Skeletal muscle cell (primary cell): ENCODE measurements at regions not wholly inside any gene's neighbourhood (a gene's known extent, or its start where the extent isn't known, plus 50 kb on each side); places are given as distances from the start of the nearest gene placed in this dataset.
"Not testable (repeated sequence)": the region's sequence is repeated elsewhere in the genome, so short reads cannot be mapped to it uniquely, and the experiment has no call there.

ENCODE experiments used
- DNase-seq: peaks from one replicate; pipeline ENCODE4 v3.0.0-alpha.2; 2010; ENCODE audit warnings: low read depth
- H3K4me3 ChIP-seq: 2 replicates; pipeline ENCODE4 v1.5.1; 2011; ENCODE audit warnings: low read depth, mild to moderate bottlenecking, control low read depth, low read length, moderate library complexity

DNA sequence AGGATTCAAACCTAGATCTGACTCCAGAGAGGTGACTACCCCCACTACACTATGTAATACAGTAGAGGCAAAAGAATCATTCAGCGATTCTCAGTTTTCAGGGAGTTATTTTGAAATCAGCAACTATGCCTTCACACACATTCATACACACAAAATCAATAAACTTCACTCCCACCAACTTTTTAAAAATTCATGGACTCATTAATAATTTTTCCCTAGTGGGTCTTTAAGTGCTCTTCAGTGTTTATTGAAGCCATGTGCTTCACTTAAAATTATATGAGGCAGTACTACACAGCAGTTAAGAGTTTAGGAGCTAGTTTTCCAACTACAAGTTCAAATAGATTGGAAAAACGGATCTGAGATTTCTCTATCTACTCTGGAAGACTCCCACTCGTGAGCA is 452.7 kb upstream of the ADGRB3 start:
- DNase-seq = no peak

DNA sequence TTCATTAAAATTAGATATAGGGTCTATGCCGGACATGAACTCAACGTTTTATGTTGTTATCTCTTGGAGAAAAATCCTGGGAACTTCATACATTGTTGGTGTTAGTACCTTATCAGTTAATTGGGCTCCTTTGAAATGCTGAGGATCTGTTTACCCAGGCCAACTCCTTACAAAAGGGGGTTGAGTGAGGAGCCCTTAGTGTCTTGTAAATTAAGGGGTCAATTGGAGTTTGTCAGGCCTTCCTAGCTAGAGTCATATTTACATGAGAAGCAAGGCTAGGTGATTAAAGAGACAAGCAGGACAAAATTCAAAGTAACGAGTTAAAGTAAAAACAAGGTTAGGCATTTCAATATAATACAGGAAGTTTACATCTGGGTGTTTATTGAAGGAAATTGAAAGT is 454.1 kb upstream of the ADGRB3 start:
- H3K4me3 ChIP-seq, DNase-seq: not testable (repeated sequence)

More for the DNA sequence above, 452.7 kb upstream of the ADGRB3 start:
- H3K4me3 ChIP-seq = no peak overlapping the region

DNA sequence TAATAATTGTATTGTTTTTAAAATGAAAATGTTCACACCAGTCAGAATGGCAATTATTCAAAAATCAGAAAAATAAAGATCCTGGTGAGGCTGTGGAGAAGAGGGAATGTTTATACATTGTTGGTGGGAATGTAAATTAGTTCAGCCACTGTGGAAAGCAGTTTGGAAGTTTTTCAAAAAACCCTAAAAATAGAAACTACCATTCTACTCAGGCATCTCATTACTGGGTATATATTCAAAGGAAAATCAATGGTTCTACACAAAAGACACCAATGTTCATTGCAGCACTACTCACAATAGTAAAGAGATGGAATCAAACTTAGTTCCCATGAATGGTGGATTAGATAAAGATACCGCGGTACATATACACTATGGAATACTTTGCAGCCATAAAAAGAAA is 461.5 kb upstream of the ADGRB3 start:
- no peak overlapping the region for H3K4me3 ChIP-seq
- DNase-seq = no peak

DNA sequence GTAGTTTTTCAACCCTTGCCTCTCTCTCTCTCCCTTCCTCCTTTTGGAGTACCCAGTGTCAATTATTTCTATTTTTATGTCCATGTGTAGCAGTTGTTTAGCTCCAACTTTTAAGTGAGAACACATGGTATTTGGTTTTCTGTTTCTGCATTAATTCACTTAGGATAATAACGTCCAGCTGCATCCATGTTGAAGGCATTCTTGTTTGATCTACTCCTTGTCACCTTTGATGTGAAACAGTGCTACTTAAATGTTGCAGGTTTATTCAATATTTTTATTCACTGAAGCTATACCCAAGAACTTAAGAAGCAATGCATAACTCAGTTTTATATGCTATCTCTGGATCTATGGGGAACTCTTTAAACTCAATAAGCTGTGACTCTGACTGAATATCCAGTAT is 465.2 kb upstream of the ADGRB3 start:
- no peak overlapping the region for H3K4me3 ChIP-seq
- DNase-seq = no peak

DNA sequence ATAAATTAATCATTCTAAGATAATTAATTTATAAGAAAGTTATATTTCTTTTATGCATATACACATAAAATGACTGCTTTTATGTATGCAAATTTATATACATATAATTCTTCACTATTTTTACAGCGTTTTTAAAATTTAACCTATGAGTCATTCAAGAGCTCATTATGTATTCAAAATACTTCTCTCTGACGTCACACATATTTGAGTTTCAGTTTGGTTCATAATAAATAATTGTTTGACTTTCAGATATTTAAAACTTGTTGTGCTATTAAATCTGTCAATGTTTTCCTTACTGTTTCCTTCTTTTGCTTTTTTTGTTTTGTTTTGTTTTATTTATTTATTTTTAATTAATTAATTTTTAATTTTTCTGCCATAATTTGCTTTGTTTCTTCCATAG is 467.5 kb upstream of the ADGRB3 start:
- no peak overlapping the region for H3K4me3 ChIP-seq
- no peak for DNase-seq

DNA sequence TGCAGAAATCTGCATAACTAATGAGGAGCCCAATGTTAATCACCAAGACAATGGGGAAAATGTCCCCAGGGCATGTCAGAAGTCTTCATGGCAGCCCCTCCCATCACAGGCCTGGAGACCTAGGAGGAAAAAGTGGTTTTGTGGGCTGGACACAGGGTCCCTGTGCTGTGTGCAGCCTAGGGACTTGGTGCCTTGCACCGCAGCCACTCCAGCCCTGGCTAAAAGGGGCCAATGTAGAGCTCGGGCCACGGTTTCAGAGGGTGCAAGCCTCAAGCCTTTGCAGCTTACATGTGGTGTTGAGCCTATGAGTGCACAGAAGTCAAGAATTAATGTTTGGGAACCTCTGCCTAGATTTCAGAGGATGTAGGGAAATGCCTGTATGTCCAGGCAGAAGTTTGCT is 474.3 kb upstream of the ADGRB3 start:
- DNase-seq = not testable (repeated sequence)

DNA sequence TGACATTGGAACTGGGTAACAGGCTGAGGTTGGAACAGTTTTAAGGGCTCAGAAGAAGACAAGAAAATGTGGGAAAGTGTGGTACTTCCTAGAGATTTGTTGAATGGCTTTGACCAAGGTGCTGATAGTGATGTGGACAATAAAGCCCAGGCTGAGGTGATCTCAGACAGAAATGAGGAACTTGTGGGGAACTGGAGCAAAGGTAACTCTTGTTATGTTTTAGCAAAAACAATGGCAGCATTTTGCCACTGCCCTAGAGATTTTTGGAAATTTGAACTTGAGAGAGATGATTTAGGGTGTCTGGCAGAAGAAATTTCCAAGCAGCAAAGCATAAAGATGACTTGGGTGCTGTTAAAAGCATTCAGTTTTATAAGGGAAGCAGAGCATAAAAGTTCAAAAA is 474.7 kb upstream of the ADGRB3 start:
- no peak for DNase-seq
- H3K4me3 ChIP-seq = no peak overlapping the region

More for the DNA sequence above, 474.3 kb upstream of the ADGRB3 start:
- not testable (repeated sequence) for H3K4me3 ChIP-seq

DNA sequence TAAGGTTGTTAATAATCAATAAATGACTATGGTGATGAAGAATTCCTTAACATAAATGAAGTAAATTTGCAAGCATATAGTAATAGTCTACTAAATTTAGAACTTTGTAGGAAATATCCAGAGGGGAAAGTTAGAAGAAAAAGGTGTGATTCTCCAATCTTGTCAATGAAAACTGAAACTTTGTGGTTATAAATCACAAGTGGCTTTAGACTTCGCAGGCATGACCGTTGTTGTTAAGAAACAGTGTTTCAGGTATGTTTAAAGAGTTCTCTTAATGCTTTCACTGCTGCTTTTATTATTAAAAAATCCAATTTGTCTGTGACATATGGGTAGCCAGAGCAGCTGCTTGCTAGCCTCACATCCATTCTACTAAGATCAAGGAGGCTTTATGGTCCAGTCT is 475.6 kb upstream of the ADGRB3 start:
- no peak for DNase-seq

DNA sequence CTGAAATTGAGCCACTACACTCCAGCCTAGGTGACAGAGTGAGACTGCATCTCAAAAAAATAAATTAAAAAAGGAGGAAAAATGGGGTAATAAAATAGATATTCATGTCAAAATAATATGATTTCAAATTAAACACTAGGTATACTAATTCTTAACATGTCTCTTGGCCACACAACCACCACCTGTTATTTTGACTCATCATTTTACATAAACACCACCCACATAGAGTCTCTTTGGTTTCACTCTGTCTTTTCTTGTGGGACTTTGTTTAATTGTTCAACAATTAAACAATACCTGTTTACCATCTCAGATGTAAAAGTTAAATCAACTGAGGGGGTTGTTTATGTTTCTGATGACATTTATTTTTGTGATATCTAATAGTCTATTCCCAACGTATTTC is 476.8 kb upstream of the ADGRB3 start:
- no peak overlapping the region for H3K4me3 ChIP-seq
- DNase-seq = no peak

More for the DNA sequence above, 475.6 kb upstream of the ADGRB3 start:
- H3K4me3 ChIP-seq = no peak overlapping the region

DNA sequence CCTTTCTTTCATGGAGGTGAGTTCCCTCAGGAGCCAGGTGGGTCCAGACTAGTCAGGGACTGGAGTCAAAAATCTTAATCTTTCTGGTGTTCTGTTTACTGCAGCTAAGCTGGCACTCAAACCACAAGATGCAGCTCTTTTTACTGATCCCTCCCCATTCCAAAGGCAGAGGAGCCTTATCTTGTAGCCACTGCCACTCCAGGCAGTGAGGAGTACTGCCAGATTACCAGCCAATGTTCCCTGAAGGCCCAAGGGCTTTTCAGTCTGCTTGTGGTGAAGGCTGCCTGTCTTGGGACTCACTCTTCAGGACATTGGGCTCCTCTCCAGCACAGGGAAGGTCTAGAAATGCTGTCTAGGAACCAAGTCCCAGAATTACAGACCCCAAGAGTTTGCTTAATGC is 490.4 kb upstream of the ADGRB3 start:
- no peak overlapping the region for H3K4me3 ChIP-seq
- DNase-seq = no peak

DNA sequence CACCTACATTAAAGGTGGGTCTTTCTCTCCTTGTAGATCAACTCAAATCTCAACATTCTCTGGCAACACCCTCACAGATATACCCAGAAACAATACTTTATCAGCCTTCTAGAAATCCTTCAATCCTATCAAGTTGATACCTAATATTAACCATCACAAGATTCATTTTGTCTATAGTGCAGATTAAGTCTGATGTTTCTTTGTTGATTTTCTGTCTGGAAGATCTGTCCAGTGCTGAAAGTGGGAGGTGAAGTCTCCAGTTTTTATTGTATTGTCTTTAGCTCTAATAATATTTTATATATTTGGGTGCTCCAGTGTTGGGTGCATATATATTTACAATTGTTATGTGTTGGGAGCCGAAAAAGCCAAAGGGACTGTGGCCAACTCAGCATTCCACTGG is 493.9 kb upstream of the ADGRB3 start:
- no peak for DNase-seq
- H3K4me3 ChIP-seq = no peak overlapping the region

DNA sequence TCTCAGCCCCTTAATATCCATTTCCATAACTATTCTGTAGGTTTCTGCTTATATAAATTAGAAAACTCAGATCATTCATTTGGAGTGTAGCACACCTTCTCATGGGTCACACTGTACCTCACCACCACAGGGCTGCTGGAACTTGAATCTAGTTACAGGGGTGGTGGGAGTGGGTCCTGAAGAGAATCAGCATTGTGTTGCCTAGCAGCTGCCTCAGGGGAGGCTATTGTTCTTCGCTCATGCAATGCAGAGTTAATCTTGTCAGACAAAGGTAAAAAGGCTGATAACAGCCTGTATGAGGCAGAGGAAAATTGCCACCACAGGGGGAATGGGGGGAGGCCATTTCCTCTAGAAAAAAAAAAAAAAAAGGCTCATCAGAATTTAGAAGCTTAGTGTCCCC is 496.0 kb upstream of the ADGRB3 start:
- no peak overlapping the region for H3K4me3 ChIP-seq
- DNase-seq = no peak

DNA sequence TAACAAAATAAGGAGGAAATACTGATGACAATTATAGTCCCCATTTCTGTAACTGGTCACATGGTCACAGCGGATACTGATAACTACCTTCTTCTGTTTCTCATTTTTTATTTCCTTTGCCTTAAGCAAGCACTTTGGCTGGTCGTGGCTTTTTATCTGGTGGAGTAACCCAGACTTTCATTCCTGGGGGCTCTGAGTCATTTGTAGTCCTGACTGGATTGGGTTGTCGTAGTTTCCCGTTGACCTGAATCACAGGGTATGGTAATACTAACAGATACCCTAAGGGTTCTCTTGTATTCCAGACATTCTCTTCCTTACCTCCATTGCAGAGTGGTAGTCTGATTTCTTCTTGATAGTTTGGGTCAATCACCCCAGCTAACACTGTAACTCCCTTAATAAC is 500.3 kb upstream of the ADGRB3 start:
- no peak for DNase-seq
- H3K4me3 ChIP-seq = no peak overlapping the region

DNA sequence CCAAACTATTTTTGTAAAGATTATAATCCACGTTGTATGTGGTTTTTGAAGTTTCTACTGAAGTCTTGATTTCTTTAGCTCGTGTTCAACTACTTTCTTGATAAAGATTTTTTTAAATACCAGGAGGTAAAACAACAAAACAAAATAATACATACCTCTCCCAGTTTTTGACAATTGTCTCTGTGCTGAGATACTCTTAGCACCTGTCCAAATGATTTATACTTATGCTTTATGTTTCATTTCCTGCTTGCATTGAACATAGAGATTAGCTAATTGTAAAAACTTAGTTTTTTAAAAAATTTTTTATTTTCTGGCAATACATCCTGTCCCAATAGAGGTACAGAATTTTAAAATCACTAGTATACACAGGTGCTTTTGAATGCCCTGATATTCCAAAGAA is 506.9 kb upstream of the ADGRB3 start:
- DNase-seq = no peak
- no peak overlapping the region for H3K4me3 ChIP-seq

DNA sequence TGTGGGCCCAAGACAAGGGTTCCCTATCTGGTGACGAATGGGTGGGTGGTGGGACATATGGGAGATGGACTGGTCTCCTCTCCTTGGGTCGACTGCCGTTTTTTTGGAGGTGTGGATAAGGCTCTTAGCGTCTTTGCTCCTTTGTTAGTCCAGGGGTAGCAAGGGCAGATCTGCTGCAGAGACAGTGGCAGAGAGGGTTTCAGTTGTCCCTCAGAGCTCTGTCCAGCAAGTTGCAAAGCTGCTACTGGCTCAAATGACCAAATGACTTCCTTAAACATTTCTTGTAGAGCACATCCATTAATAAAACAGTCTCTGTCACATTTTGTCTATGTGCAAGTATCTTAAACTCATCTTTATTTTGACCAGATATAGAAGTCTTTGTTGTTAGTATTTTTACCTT is 508.0 kb upstream of the ADGRB3 start:
- H3K4me3 ChIP-seq = no peak overlapping the region
- no peak for DNase-seq

DNA sequence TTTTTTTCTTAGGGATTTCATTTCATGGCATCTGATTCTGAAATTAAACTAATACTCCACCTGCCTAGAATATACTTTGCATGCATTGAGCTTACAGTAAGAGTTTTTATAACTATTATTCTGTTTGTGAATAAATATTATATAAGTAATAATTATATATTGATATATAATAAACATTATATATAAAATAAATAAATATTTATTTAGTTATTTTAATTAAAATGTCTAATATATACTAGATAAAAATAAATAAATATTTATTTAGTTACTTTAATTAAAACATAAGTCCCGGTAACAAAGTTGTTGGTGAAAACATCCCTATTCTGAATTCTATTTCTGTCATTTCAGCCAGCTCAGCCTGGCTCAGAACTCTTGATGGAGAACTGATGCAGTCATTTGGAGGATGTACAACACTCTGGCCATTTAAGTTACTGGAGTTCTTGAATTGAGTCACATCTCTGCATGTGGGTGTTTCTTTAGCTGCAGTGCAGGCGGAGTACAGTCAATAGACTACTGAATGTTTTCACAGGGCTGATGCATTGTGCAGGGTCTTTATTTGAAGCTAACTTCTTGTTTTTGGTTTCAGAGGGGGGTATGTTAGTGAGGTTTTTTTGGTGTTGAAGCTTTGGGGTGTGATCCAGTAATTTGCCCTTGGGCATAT is 508.9 kb upstream of the ADGRB3 start:
- no peak overlapping the region for H3K4me3 ChIP-seq
- no peak for DNase-seq

DNA sequence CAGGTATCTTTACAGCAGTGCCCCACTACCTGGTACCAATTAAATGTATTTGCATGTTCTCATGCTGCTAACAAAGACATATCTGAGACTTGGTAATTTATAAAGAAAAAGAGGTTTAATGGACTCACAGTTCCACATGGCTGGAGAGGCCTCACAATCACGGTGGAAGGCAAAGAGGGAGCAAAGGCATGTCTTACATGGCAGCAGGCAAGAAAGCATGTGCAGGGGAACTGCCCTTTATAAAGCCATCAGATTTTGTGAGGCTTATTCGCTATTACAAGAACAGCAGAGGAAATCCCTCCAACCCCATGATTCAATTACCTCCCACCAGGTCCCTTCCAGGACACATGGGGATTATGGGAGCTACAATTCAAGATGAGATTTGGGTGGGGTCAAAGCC is 512.1 kb upstream of the ADGRB3 start:
- DNase-seq, H3K4me3 ChIP-seq: not testable (repeated sequence)

DNA sequence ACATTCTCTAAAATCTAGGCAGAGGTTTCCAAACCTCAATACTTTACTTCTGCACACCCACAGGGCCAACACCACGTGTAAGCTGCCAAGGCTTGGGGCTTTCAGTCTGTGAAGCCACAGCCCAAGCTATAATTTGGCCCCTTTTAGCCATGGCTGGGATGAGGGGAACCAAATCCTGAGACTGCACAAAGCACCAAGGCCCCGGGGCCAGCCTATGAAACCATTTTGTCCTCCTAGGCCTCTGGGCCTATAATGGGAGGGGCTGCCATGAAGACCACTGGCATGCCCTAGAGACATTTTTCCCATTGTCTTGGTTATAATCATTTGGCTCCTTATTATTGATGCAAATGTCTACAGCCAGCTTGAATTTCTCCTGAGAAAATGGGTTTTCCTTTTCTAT is 513.0 kb upstream of the ADGRB3 start:
- no peak for DNase-seq

DNA sequence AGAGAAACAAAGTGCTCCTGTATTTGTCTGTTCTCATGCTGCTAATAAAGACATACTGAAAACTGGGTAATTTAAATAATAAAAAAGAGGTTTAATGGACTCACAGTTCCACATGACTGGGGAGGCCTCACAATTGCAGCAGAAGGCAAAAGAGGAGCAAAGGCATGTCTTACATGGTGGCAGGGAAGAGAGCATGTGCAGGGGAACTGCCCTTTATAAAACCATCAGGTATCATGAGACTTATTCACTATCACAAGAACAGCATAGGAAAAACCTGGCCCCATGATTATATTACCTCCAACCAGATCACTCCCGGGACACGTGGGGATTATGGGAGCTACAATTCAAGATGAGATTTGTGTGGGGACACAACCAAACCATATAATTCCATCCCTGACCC is 514.1 kb upstream of the ADGRB3 start:
- not testable (repeated sequence) for DNase-seq, H3K4me3 ChIP-seq

More for the DNA sequence above, 513.0 kb upstream of the ADGRB3 start:
- H3K4me3 ChIP-seq = no peak overlapping the region

DNA sequence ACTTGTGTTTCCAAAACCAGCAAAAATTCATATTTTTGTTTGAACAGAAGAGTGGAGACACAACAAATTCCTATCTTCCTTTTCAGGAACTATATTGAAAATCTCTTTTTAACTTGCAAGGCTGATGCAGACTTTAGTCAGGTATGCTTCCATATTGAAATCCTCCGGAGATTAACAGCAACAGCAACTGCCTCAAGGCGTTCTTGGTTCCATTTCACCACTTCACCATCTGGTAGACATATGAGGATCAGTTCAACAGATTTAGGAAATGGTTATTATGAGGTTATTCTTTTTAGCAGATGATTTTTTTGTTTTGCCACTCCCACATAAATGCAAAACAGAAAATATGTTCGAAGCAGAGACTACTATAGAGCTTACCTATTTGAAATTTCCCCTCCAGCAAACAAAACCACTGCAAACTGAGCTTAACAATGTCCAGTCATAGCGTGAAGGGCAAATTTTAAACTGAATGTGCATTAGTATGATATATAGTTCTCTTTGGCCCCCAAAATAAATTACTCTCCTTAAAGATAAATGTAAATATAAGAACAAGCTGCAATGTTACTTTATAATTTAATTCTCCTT is 520.5 kb upstream of the ADGRB3 start:
- no peak for DNase-seq
- no peak overlapping the region for H3K4me3 ChIP-seq

DNA sequence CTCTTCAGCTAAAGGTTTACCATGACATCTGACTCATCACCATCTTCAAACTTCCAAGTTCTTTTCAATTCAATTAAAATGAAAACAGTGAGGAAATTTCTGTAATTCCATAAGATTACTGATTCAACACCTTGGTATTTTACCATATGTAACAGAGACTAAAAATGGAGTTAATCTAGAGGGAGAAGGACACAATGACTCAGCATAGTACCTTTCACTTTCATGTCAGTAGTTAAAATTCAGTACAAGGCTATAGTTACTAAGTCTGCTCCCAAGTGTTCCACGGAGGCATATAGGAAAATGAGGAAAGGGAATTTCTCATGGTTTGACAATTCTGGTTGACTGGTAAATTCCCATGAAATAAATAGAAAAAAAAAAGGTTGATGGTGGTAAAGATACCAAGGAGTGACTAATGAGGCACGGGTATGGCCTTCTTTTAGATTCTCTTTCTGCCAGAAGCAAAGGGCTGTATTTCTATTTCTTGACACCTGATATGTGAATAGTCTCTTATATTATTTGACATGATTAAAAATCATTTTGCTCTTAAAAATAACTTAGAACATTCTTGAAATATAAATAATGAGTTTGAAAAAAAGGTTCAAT is 526.7 kb upstream of the ADGRB3 start:
- DNase-seq = peak; percentile 50
- H3K4me3 ChIP-seq = no peak overlapping the region
